ENCODE measurements at regions not wholly inside any gene's neighbourhood (a gene's known extent, or its start where the extent isn't known, plus 50 kb on each side); places are given as distances from the start of the nearest gene placed in this dataset.

DNA sequence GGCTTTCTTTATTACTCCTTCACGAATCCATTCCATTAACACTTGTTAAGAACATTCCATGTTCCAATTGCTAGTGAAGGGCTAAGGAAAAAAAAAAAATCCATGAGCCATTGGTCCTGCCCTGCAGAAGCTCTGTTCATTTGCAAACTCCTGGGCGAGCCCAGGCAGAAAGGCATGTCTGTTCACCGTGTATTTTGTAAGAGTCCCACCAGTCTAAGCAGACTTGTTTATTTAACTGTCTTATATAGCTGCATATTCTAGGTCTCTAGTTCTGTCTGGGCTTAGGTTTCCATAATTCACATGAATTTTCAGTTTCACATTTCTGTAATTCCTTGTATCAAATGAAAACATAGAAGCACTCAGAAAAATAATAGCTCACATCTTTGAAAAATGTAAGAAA lies 97.4 kb upstream of the POU2AF2 start:
- DNase-seq (ENCODE audit: low read depth) = no peak

DNA sequence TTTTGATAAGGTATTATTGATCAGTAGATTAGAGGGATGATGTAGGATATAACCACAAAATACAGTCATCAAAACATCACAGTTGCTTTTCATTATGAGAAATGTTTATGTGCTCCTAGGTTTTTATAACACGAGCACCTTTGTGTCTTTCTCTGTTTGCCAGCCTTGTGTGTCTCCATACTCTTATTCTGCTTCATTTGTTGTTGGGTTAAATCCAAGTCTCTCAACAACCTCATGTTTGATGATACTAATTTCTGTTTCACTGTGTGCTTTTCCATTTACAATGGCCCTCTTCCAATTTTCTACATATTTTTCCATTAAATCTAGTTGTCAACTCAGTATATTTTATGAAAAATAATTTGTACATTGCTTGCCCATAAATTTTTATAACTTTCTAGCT lies 107.7 kb upstream of the POU2AF2 start:
- no peak for DNase-seq (ENCODE audit: low read depth)

DNA sequence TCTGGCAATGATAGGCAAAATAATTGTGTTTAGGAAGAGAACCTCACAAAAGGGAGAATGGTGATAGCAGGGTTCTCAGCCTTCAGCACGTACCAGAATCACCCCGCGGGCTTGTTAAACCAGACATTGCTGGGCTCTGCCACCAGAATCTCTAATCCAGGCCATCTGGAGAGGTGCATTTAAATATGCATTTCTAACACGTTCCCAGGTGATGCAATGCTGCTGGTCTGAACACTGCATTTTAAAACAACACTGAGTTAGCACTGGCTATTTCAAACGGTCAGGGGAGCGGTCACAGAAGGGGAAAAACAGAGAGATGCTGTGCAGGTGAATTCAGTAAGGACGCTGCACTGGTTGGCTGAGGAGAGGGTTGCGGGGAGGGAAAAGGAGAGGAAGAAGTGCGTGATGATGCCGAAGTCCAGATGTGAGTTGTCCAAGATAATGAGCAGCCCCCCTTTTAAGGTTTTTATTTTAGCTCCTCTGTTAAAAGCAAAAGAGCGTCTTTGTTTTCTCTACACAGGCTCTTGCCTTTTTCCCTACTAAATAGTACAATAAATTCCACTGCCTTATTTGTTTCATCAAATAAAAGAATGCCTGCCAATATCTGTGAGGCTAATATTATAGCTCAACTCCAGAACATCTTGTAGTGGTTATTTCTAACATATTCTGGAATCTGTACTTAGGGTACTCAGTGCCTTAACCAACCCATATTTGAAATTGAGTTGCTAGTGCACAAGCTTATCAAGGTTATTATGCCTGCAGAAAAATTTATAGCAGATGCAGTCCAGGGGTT lies 109.6 kb upstream of the POU2AF2 start:
- DNase-seq (ENCODE audit: low read depth) = no peak

DNA sequence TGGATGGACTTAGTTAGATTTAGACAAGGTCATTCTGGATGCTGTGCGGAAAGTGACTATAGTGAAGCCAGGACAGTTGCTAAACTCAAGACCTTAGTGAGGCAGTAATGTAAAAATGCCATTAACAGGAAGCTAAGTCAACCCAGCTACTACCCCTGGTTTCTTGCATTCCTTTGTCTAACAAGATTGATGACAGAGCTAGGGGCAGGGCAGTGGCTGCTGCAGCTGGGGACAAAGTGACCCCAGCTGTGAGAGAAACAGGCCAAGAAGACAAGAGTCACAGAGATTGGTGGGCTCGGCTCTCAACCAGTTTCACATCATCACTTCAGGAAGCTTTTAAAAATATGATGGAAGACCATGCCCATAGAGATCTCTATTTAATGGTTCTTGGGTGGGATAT lies 110.4 kb upstream of the POU2AF2 start:
- DNase-seq (ENCODE audit: low read depth) = no peak

DNA sequence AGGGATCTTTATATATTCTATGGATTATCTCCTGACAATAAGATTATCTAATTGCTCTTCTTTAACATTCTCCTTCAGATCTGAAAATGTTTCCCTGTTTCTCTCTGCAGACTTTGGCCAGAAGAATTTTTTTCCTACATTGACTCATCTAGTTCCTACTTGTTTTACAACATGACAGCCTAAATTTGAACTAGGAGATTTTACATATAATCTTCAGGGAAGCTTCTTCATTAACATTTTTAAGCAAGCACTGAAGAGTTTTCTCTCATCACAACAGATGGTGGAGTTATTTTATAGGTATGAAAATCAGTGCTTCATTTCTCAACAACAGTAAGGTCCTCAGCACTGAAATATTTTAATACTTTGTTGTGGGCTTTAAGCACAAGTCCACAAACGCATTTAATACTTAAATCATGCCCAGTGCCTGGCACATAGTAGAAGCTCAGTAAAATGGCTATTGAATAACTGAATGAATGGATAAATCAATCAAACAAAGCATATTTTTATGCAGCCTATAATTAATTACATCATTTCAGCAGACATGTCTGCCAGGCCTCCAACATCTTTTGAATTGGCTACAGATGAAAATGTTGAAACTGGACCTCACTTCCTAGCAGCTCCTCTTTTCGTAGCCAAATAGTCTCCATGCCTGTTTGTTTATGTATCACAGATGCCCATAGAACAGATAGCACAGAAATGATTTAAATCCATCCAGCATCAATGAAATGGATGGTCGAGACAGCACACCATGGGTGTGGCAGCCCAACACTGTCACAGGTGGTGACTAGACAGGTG lies 117.3 kb upstream of the POU2AF2 start:
- no peak for DNase-seq (ENCODE audit: low read depth)

DNA sequence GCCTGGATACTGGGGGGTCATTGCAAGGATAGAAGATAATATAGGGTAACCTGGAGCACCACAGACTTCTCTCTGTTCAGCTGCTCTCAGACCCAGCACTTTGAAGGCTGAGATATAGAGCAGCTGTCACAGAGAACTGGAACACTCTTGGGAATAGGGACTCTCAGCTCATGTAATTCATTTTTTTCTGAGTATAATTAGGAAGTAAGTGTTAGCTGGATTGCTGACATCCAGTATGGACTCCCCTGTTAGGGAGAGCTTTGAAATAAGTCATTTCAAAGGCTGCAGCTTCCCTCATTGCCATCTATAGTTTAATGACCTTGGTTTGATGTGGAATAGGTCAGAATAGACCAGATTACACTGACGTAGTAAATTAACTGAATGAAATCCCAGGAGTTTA lies 120.8 kb upstream of the POU2AF2 start:
- no peak for DNase-seq (ENCODE audit: low read depth)

DNA sequence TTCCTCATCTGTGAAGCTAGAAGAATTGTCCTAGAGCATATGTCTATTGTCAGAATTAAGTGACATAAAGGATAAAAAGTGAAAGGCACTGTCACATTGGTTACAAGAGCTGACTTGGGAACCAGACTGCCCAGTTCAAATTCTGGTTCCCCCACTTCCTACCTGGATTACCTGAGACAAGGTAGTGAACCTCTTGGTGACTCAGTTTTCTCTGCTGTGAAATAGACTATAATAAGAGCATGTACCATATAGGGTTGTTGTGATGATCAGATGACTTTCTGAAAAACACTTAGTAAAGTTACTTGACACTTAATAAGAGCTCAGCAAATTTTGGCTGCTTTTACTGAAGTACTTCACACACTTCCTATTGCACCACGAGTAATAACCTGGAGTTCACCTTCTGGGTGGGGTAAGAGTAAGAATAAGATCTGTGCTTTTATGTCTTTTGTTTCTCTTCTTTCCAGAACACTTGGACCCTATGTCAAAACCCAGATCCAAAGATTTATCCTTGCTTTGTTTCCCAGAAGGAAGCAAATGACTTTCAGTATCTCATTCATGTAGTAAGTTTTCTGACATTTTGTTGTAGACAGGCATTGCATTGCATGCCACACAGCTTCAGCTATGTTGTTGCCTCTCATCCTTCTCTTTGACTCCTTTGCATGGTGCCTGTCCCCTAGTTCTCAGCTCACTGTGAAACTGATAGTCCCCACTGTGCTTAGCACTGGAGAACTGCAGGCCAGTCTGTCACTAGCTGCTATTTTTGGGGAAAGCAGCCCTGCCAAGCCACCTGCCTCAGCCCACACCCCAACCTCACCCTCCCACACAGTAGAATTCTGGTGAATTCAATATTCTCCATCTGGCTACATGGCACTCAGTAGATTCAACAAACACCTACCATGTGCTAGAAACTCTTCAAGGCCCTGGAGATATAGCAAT lies 121.8 kb upstream of the POU2AF2 start:
- no peak for DNase-seq (ENCODE audit: low read depth)

DNA sequence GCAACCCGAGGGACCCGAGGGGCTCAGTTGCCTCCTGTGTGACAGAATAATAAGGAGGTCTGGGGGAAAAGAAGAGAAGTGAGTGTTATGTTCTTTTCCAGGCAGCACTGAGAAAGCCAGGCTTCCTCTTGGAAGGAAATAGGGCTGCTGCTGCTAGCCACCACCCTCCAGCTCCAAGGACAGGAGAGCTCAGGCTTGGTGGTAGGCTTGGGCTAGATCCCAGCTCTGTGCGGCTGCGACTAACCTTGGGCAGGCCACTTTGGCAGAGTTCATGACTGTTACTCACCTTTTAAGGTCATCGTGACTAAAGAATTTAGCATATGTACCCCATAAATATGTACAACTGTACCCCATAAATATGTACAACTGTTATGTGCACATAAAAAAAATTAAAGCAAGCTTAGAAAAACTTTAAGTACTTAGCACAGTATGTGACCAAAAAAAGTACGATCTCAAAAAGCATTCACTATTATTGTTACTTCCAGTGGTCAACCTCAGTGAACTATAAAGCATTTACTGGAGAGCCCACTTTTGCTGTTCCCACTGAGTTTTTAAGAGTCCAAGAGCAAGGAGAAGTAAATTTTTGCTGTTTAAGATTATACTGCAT lies 124.7 kb upstream of the POU2AF2 start:
- no peak for DNase-seq (ENCODE audit: low read depth)

DNA sequence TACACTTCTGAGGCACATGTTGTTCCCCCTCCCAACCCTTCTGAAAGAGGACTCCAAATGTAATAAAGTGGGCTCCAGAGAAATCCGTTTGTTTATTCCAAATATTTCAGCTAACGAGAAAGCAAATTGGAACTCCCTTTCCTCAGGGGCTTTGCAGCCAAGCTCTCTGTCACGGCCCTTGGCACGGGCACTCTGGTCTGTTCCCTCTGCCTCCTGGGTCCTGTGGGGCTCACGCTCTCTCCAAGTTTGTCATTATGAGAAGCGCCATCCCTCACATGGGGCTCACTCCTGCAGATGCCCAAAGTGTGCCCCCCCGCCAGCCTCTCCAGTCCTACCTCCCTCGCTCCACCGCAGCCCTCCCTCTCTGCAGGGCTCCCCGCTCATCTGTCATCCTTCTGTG lies 125.4 kb upstream of the POU2AF2 start:
- DNase-seq (ENCODE audit: low read depth) = no peak

DNA sequence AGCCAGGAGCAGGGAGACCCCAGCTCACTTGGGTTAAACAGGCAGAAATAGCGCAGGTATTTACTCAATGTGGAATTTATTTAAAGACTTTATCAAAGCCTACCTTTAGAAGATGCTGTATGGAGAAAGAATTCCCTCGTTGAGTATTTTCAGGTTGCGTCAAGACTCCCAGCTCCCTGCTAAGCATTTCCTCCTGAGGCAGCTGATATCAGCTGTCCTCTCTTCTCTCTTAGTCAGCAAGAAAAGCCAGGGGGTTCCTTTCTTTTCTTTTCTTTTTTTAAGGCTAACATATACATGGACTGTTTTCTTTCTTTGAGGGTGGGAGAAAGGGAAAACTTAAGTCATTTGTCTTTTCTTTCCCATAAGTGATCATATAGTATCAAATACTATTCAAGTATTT lies 125.8 kb upstream of the POU2AF2 start:
- no peak for DNase-seq (ENCODE audit: low read depth)

DNA sequence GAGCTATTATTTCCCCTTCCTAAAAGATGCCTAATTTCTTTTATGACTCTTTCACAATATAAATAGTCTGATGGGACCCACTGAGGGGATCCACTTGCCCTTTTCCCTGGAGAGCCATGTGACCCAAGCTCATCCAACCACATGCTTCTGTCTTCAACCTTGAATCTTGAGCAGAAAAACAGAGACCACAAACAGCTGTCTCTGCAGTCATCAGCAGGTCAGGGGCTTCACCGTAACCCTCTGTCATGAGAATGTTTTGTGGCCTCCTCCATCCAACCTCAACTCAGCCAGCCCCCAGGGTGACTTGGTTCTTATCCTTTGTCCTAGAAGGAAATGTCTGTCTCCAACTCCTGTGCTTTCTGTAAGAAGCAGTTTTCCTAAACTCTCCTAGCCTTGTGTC lies 129.6 kb upstream of the POU2AF2 start:
- no peak for DNase-seq (ENCODE audit: low read depth)

DNA sequence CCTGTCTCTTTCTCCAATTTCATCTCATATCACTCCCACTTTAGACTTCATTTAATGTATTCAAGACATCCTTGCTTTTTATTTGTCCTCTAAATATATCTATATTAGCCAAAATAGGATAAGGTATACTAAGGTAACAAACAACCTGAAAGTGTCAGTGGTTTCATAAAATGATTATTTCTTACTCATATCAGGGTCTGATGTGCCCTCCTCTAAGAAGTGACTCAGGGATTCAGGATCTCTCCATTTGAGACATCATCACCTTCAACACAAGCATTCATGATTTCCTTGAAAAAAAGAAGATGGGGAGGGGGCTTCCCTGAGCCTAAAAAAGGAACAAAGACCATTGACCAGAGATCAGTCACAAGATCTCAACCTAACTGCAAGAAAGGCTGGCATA lies 131.4 kb upstream of the POU2AF2 start:
- no peak for DNase-seq (ENCODE audit: low read depth)

DNA sequence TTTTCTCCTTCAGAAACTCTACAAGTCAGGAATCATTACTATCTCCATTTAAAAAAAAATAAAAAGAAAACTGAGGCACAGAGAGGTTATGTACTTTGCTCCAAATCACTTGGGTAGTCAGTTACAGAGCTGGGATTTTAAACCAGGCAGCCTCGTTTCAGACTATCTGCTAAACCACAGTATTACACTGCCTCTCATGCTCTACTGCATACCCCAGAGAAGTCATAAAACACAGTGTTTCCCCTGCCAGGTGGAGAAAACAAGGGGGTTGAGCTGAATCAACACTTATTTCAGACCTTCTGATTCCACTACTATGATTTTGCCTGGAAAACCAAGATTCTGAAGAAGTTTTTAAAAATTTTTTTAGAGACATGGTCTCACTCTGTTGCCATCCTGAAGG lies 132.9 kb upstream of the POU2AF2 start:
- no peak for DNase-seq (ENCODE audit: low read depth)

DNA sequence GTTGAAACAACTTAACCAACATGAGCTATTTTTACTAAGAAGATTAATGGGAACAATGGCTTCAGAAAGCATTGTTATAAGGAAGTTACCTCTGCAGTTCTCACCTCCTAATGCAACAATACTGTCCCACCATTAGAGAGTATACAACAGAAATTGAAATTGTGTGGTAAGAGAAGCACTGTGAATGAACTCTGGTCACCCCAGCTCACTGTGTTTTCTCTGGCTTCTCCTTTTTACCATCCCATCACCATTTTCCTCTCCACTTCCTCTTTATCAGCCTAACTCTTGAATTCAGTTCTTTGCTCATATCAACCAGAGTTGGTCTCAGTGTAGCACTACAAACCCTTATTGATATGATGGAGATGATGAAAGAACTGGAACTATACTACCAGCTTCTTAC lies 138.0 kb upstream of the POU2AF2 start:
- DNase-seq (ENCODE audit: low read depth) = no peak

DNA sequence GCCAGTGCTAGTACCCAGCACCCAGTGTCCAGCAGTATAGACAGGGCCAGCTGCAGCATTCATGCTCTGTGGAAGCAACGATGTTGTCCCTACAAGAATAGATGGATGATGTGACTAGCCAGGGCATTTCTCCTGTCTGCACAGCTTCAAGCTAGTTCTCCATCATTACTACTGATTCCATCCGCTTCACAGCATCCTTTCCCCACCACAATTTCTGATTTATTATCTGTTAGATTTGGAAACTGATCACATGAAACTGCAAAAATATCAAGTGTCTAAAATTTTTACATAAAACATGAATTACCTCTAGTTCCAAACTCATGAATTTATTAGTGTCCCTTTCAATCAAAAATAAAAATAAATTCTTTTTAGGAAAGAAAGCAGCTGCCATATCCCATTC lies 138.9 kb upstream of the POU2AF2 start:
- no peak for DNase-seq (ENCODE audit: low read depth)

DNA sequence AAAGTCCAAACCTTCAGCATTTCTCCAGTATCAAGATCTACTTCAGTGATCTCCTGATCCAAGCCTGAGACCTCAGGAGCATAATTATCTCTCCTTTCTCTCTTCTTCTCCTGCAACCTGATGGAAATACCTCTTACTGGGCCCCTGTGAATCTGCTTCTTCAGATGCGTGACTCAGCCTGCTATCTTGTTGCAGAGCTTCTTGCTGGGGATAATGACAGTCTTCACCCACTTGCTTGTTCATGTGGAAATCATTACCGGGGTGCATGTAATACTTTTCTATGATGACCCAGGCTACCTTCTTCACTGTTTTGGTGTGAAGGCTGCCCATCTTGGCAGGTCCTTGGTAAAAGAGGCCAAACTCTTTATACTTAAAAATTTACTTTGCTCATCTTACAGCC lies 140.0 kb upstream of the POU2AF2 start:
- no peak for DNase-seq (ENCODE audit: low read depth)

DNA sequence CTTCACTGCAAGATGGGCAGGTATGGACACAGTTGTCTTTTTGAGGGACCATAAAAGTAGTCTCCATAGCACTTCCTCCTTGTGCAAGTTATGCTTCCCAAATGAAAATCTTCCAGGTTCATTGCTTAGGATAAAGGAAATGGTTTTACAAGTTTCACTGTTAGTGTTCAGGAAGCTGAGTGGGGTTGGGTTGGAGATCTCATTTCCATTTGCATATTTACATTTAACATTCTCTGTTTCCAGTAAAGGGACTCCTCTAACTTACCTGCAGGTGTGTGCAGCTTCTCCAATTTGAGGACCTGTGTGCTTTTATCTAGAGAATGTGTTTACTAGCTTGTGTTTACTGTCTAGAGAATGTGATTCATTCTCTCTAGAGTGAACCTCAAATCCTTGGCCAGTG lies 141.3 kb upstream of the POU2AF2 start:
- no peak for DNase-seq (ENCODE audit: low read depth)

DNA sequence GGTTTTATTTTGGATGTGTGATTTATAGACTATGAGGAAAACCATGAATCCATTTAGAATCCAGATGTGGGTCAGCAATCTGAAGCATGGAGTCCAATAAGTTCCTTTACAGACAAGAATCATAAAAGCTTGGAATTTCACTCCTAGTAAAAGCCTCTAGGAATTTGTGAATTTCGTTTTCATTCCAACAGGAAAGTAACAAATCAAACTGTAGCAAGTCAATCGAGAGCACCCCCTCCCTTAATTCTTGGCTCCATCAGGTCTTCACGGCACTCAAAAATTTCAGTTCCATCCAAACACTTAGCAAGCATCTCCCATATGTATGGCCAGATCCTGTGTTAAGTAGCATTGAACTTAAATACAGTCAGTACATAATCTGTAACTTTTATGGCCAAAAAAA lies 143.6 kb upstream of the POU2AF2 start:
- no peak for DNase-seq (ENCODE audit: low read depth)

DNA sequence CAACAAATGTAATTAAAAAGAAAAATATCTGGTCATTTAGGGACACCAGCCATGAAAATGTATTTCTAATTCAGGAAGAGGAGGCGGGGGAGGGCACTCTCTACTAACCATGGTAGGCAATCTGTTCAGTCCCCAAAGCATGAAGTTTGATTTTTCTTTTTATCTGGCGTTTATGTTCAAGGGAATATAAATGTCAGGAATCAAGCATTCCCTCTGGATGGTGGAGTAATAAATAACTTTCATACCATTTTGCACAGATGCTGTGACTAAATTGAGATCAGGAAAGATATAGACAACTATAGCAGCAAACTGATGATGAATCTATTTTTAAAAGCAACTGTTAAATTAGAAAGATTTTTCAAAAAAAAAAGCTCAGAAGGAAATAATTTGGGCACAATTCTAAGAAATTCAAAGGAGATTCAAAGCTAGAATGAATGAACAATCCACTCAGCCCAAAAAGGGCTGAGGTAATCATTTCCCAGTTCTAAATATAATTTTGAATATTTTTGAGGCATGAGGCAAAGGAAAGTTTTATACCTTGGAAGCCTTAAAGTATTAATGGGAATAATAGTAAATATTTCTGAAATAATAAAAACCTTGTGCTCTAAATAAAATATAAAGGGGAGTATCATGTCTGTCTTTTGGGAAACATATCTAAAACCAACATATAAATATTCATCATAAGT lies 146.4 kb upstream of the POU2AF2 start:
- no peak for DNase-seq (ENCODE audit: low read depth)

DNA sequence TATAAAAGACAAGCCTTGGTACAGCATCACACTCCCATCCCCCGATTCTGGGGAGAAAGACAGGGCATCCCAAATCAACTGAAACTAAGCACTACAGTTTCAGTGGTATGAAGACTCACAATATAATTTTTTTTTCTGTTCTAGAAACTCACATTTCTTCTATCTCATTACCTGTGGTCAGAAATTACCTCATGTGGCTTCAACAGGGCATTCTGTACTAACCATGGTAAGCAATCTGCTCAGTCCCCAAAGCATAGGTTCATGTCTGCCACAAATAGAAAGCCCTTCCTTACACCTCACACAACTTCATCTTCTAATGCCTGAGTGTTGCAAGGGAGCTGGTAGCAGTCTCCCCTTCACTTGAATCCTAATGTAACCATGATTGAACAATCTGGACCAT lies 147.4 kb upstream of the POU2AF2 start:
- DNase-seq (ENCODE audit: low read depth) = no peak

DNA sequence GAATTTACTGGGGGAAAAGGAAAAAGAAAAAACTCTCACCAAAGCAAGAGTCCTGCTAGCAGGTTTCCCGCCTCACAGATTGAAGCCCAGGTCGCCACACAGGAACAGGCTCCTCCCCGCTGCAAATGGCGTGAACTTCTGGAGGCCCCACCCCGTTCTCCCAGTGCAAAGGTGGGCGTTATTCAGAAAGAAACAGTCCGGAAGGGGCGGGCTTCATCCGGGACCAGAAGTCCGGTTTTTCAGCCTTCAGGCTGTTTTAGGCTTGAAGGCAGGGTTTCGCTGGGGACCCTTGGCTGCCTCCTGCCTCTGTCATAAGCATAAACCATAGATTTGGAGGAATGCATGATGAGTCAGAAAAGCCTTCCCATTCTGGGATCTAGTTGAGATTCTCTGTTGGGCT lies 148.3 kb upstream of the POU2AF2 start:
- DNase-seq (ENCODE audit: low read depth) = peak; percentile 10

DNA sequence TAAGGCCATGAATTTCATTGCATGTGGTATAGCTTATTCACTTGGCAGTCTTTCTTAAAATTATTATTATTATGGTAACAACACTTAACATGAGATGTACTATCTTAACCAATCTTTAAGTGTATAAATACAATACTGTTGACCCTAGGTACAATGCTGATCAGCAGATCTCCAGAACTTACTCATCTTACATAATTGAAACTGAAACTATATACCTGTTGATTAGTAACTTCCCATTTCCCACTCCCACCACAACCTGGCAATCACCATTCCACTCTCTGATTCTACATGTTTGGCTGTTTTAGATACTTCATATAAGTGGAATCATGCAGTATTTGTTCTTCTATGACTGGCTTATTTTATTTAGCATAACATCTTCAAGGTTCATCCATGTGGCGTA lies 150.2 kb upstream of the POU2AF2 start:
- DNase-seq (ENCODE audit: low read depth) = no peak
